ENCODE measurements at regions not wholly inside any gene's neighbourhood (a gene's known extent, or its start where the extent isn't known, plus 50 kb on each side); places are given as distances from the start of the nearest gene placed in this dataset.

DNA sequence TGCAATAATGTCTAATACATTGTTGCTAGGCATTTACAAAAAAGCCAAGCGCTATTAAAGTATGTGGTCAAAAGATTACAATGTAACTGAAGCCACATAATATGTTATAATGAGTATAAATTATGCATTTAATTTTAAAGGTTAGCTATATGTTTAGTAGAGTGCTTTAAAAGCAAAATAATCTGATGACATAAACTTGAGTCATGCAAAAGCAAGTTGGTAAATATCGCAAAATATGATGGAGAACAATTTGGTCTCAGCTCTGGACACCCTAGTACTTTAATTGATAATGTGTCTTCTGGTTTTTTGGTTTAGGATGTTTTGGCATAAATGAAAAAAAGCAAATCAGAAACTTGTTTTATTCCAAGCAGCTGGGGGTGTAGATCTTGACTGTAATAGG lies 188.6 kb upstream of the RREB1 start:
- Mint-ChIP-seq H3K4me1 (peaks cover 66% of the 10 kb centered on the region), H3K27ac (no peak overlapping the region), H3K36me3 (ENCODE audit: low read depth) (no peaks in the 10 kb centered on the region), H3K27me3 (ENCODE audit: low read depth) (peaks cover 15% of the 10 kb centered on the region), H3K9me3 (no peaks in the 10 kb centered on the region), H3K4me3 (no peak overlapping the region)
- TF ChIP-seq, protein P1, sequence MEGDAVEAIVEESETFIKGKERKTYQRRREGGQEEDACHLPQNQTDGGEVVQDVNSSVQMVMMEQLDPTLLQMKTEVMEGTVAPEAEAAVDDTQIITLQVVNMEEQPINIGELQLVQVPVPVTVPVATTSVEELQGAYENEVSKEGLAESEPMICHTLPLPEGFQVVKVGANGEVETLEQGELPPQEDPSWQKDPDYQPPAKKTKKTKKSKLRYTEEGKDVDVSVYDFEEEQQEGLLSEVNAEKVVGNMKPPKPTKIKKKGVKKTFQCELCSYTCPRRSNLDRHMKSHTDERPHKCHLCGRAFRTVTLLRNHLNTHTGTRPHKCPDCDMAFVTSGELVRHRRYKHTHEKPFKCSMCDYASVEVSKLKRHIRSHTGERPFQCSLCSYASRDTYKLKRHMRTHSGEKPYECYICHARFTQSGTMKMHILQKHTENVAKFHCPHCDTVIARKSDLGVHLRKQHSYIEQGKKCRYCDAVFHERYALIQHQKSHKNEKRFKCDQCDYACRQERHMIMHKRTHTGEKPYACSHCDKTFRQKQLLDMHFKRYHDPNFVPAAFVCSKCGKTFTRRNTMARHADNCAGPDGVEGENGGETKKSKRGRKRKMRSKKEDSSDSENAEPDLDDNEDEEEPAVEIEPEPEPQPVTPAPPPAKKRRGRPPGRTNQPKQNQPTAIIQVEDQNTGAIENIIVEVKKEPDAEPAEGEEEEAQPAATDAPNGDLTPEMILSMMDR (IDR thresholded peaks at IDR 0.05; ENCODE audit: unreplicated experiment in 3 of 3), result no peak

DNA sequence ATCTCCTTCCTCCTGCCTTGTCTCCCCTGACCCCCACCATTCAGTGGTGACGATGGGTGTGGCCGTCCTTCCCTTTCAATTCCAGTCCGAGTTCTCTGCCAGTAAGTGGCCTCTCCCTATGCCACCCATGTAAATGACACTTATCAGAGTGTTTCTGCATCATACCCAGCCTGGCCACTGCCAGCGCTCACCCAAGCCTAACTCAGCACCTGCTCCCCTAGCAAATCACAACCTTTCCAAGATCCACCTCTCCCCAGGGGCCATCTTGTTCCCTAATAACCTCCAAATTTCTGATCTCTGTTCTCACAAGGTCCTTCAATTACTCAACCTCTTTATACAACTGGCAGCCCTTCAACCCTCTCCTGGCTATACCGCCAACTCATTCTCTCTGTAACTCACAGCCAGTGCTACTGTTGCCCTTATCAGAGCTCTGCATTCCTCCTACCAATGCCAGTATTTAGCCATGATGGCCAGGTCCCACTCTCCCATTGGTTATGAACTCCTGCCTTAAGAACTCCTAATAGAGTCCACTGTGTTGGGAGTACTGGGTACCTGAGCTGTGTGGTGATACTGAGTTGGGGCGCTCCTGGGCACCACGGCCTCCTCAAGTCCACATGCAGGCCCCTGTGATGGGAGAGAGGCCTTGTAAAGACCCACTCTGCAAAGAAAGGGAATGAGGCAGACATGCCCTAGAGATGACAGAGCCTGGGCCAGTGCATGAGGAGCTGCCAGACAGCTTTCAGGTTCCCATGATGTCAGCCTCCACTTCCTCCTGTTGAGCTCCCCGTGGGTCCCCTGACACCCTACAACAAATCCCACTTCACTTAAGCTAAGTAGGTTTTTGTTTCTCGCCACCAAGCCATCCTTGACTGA lies 187.4 kb upstream of the RREB1 start:
- peak overlapping the region; percentile 13 to 90 (median 75) for H3K27ac Mint-ChIP-seq

DNA sequence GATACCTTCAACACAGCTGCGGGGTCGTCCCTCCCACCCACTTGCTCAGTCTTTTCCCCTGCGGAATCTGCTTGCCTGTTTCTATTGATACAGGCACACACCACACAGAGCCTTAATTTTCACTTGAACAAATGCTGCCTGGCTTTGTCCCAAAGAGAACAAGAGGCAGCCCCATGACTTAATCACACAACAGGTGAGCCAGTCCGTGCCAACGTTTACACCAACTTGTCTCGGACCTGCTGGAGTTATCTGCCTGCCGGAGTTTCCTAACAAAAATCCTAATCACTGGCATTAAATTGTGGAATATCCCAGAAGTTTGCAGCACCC lies 186.8 kb upstream of the RREB1 start:
- Mint-ChIP-seq H3K9me3 (no peaks in the 10 kb centered on the region), H3K4me3 (peak overlapping the region in 1 of 3 experiments; percentile 24), H3K27me3 (ENCODE audit: low read depth) (peaks cover 15% of the 10 kb centered on the region), H3K4me1 (peaks cover 60% of the 10 kb centered on the region), H3K27ac (peak overlapping the region in 2 of 3 experiments; percentile 75 to 90), H3K36me3 (ENCODE audit: low read depth) (no peaks in the 10 kb centered on the region)
- TF ChIP-seq, protein P1 (IDR thresholded peaks at IDR 0.05; ENCODE audit: unreplicated experiment in 3 of 3), result no peak

More for the DNA sequence above, 187.4 kb upstream of the RREB1 start:
- Mint-ChIP-seq H3K9me3 (no peaks in the 10 kb centered on the region), H3K27me3 (ENCODE audit: low read depth) (peaks cover 15% of the 10 kb centered on the region), H3K4me1 (peaks cover 60% of the 10 kb centered on the region), H3K36me3 (ENCODE audit: low read depth) (no peaks in the 10 kb centered on the region), H3K4me3 (peak overlapping the region in 1 of 3 experiments; percentile 24)
- TF ChIP-seq, protein P1 (IDR thresholded peaks at IDR 0.05; ENCODE audit: unreplicated experiment in 3 of 3), result no peak

DNA sequence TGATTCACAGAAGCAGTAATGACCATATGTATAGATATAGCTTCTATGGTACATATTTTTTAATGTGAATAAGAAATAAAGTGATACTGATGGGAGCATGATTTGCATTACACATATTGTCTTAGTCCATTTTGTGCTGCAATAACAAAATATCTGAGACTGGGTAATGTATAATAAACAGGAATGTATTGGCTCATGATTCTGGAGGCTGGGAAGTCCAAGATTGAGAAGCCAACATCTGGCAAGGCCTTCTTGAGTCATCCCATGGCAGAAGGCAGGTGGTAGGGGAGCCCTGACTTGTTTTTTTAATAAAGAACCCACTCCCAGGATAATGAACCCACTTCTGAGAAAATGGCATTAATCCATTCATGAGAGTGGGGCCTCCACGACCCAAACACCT lies 185.6 kb upstream of the RREB1 start:
- H3K36me3 Mint-ChIP-seq (ENCODE audit: low read depth), result no peaks in the 10 kb centered on the region
- H3K27me3 Mint-ChIP-seq (ENCODE audit: low read depth), result peaks cover 11% of the 10 kb centered on the region
- no peak overlapping the region for H3K4me3 Mint-ChIP-seq
- H3K9me3 Mint-ChIP-seq, result no peaks in the 10 kb centered on the region
- TF ChIP-seq, protein P1 (IDR thresholded peaks at IDR 0.05; ENCODE audit: unreplicated experiment in 3 of 3), result no peak
- H3K27ac Mint-ChIP-seq, result peak overlapping the region in 1 of 3 experiments; percentile 75
- peaks cover 62% of the 10 kb centered on the region for H3K4me1 Mint-ChIP-seq

DNA sequence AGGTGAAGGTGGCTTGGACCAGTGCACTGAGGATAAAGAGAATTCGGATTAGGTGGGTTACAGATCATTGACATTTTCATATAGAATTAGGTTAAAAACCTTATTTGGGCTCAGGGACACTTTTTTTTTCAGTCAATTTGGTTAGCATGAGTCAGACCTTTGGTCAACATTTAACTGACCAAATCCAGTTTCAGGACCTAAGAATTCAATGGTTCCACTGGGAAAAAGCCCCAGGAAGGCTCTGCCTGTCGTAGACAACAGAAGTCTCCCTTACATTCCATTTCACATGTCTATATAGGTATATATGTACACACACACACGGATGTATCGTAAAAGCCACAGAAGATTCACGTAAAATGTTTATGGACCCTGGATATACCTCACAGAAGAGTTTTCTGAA lies 184.2 kb upstream of the RREB1 start:
- no peaks in the 10 kb centered on the region for H3K36me3 Mint-ChIP-seq (ENCODE audit: low read depth)
- peaks cover 63% of the 10 kb centered on the region for H3K4me1 Mint-ChIP-seq
- no peaks in the 10 kb centered on the region for H3K9me3 Mint-ChIP-seq

More for the DNA sequence above, 184.2 kb upstream of the RREB1 start:
- no peak overlapping the region for H3K4me3 Mint-ChIP-seq
- H3K27ac Mint-ChIP-seq, result no peak overlapping the region
- peaks cover 12% of the 10 kb centered on the region for H3K27me3 Mint-ChIP-seq (ENCODE audit: low read depth)
- TF ChIP-seq, protein P1 (IDR thresholded peaks at IDR 0.05; ENCODE audit: unreplicated experiment in 3 of 3), result no peak
